HL-60 (cell line): ENCODE measurements at regions not wholly inside any gene's neighbourhood (a gene's known extent, or its start where the extent isn't known, plus 50 kb on each side); places are given as distances from the start of the nearest gene placed in this dataset.

Source experiments
- DNase-seq, 2 experiments: peaks; one replicate each; pipeline ENCODE4 v3.0.0-alpha.2; 2010 to 2020; ENCODE audit warnings: low read depth in 1 of 2, low spot score in 1 of 2
- H3K27ac ChIP-seq: fragments of 250-450 bp; sonication (Bioruptor Pico); replicated peaks from 2 replicates; pipeline ENCODE4 v1.5.1; 2020; ENCODE audit warnings: mild to moderate bottlenecking, moderate library complexity
- H3K27me3 ChIP-seq: fragments of 250-450 bp; sonication (Bioruptor Pico); 2 replicates; pipeline ENCODE4 v1.5.1; 2021; ENCODE audit warnings: mild to moderate bottlenecking, moderate library complexity; ENCODE audit not compliant: insufficient read depth, poor library complexity, severe bottlenecking
- H3K4me3 ChIP-seq: replicated peaks from 2 replicates; pipeline ENCODE4 v1.5.1; 2011; ENCODE audit warnings: mild to moderate bottlenecking, control low read depth, low read length; ENCODE audit not compliant: insufficient read depth
- GABPA ChIP-seq: IDR thresholded peaks from 2 replicates; pipeline ENCODE4 v1.6.1; 2012; ENCODE audit warnings: low read depth
- POLR2AphosphoS5 ChIP-seq: IDR thresholded peaks from 2 replicates; pipeline ENCODE4 v1.6.1; 2012; ENCODE audit warnings: low read depth
- REST ChIP-seq: IDR thresholded peaks from 2 replicates; pipeline ENCODE4 v1.6.1; 2012; ENCODE audit warnings: low read depth; ENCODE audit not compliant: insufficient replicate concordance
- SPI1 ChIP-seq: IDR thresholded peaks from 2 replicates; pipeline ENCODE4 v1.6.1; 2012; ENCODE audit warnings: low read depth, mild to moderate bottlenecking, borderline replicate concordance
- TF ChIP-seq, protein P1 (sequence below): IDR thresholded peaks from one replicate; pipeline ENCODE4 v1.5.1; 2011; ENCODE audit warnings: low read length, control low read depth, inconsistent platforms; ENCODE audit not compliant: insufficient read depth

GRCh38 chr4:85391071-85391470, 83.9 kb upstream of the ARHGAP24 start:
- Histone ChIP-seq H3K27ac (no peak overlapping the region), H3K4me3 (no peak overlapping the region), H3K27me3 (no peaks in the 10 kb centered on the region)
- TF ChIP-seq GABPA (no peak), POLR2AphosphoS5 (no peak), REST (no peak), SPI1 (no peak)
- TF ChIP-seq, protein P1, sequence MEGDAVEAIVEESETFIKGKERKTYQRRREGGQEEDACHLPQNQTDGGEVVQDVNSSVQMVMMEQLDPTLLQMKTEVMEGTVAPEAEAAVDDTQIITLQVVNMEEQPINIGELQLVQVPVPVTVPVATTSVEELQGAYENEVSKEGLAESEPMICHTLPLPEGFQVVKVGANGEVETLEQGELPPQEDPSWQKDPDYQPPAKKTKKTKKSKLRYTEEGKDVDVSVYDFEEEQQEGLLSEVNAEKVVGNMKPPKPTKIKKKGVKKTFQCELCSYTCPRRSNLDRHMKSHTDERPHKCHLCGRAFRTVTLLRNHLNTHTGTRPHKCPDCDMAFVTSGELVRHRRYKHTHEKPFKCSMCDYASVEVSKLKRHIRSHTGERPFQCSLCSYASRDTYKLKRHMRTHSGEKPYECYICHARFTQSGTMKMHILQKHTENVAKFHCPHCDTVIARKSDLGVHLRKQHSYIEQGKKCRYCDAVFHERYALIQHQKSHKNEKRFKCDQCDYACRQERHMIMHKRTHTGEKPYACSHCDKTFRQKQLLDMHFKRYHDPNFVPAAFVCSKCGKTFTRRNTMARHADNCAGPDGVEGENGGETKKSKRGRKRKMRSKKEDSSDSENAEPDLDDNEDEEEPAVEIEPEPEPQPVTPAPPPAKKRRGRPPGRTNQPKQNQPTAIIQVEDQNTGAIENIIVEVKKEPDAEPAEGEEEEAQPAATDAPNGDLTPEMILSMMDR, result no peak
- DNase-seq, result no peak

DNA sequence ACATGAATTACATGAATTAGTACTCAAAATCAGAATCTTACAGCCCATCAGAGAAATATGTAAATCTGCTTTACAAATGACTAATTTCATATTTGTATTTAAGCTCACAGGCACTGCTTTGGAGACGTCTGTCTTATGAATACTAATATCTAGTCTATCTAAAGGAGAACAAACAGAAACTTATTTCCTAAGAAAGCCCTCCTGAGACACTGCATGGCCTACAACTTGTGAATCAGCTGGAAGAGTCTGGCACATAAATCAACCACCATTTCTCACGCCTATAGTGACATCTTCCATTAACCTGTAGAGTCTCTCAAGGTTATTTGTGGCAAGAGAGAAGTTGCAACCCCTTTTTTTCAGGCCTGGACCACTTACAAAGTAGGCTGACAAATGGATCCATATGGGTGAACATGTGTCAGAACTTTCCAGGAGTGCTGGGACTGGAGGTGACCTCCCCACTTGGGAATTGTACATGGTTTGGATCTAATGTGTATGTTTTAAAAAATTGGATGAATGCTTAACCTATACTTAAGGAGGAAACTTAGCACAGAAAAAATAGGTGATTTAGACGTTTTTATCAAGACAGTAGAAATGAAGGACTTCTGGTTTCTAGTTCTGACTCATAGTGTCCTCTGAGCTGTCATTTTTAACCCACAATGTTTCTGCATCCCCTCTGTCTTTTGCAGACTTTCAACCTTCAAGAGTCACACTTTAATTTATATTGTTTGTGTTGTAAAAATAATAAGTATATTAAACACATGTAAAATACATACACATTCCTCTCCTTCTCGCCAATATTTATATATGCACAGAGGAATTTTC, 83.2 kb upstream of the ARHGAP24 start:
- Histone ChIP-seq H3K4me3 (no peak overlapping the region), H3K27ac (no peak overlapping the region), H3K27me3 (no peaks in the 10 kb centered on the region)
- TF ChIP-seq, protein P1, result no peak
- TF ChIP-seq POLR2AphosphoS5 (no peak), GABPA (no peak), SPI1 (no peak), REST (no peak)
- DNase-seq, result no peak

DNA sequence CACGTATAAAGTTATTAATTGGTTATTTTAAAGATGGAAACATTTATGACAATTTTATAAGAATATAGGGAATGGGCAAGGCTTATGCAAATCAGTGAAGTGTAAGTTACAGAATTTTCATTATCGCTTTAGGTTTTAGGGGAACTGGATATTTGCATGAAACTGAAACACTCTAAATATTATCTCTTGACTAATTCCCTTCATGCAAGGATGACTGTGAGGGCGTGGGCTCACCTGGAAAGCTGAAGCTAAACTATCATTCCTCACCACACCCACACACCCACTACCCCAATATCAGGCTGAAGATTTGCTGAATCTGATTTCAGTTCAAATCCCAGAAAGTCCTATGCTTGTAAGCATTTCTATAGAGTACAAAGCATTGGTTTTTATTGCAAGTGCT, 81.7 kb upstream of the ARHGAP24 start:
- TF ChIP-seq POLR2AphosphoS5, result no peak
- H3K27me3 ChIP-seq, result no peaks in the 10 kb centered on the region
- no peak overlapping the region for H3K4me3 ChIP-seq
- H3K27ac ChIP-seq, result no peak overlapping the region
- DNase-seq, result no peak

DNA sequence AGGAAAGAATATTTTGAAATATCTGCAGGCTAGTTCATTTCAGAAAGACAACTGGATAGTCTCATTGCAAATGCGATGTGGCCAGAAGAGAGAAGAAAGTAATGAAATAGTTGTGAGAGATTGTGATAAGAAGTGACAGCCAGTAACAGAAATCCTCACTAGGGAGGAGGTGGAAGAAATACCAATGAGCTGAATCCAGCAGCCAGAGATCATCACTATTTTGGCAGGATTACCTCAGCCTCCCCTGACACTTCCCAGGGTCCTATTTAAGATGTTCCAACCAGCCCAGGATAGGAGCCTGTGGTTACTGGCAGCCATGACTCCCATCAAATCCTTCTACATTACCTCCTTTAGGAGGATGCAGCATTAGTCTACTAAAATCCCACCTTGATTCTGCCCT, 76.7 kb upstream of the ARHGAP24 start:
- no peak overlapping the region for H3K4me3 ChIP-seq
- H3K27ac ChIP-seq, result no peak overlapping the region
- no peak for DNase-seq
- no peaks in the 10 kb centered on the region for H3K27me3 ChIP-seq
- TF ChIP-seq GABPA (no peak), REST (no peak), SPI1 (no peak), POLR2AphosphoS5 (no peak)
- TF ChIP-seq, protein P1, result no peak
